ENCODE measurements at regions not wholly inside any gene's neighbourhood (a gene's known extent, or its start where the extent isn't known, plus 50 kb on each side); places are given as distances from the start of the nearest gene placed in this dataset.
A peak's percentile ranks its signal among the peaks of the same experiment; 100 is the strongest.

GRCh38 chr6:133697666-133698065 is 191.2 kb upstream of the TCF21 start:
- peak; percentile 74 for DNase-seq

- DNase-seq = no peak
Measured at GRCh38 chr6:133698272-133698671, 190.6 kb upstream of the TCF21 start.

- DNase-seq = peak; percentile 27
Measured at GRCh38 chr6:133699741-133700385, 189.1 kb upstream of the TCF21 start.

GRCh38 chr6:133701633-133702331 is 187.1 kb upstream of the TCF21 start:
- DNase-seq = peak; percentile 40

- peak; percentile 57 for DNase-seq
Measured at GRCh38 chr6:133704371-133704770, 184.5 kb upstream of the TCF21 start.

- peak; percentile 92 for DNase-seq
Measured at GRCh38 chr6:133705066-133705465, 183.8 kb upstream of the TCF21 start.

GRCh38 chr6:133705731-133706130 is 183.2 kb upstream of the TCF21 start:
- DNase-seq = peak; percentile 77

GRCh38 chr6:133707456-133707855 is 181.5 kb upstream of the TCF21 start:
- peak; percentile 95 for DNase-seq

GRCh38 chr6:133710826-133711225 is 178.1 kb upstream of the TCF21 start:
- DNase-seq = no peak

- no peak for DNase-seq
Measured at GRCh38 chr6:133715270-133715669, 173.6 kb upstream of the TCF21 start.

GRCh38 chr6:133724726-133725125 is 164.2 kb upstream of the TCF21 start:
- peak; percentile 82 for DNase-seq

GRCh38 chr6:133726188-133726587 is 162.7 kb upstream of the TCF21 start:
- no peak for DNase-seq

- DNase-seq = peak; percentile 28
Measured at GRCh38 chr6:133730881-133731280, 158.0 kb upstream of the TCF21 start.

GRCh38 chr6:133740218-133740617 is 148.7 kb upstream of the TCF21 start:
- DNase-seq = no peak

GRCh38 chr6:133740816-133741215 is 148.1 kb upstream of the TCF21 start:
- DNase-seq = no peak

- DNase-seq = peak; percentile 14
Measured at GRCh38 chr6:133741375-133741861, 147.5 kb upstream of the TCF21 start.

GRCh38 chr6:133743621-133744020 is 145.3 kb upstream of the TCF21 start:
- no peak for DNase-seq

- no peak for DNase-seq
Measured at GRCh38 chr6:133746417-133746770, 142.5 kb upstream of the TCF21 start.

GRCh38 chr6:133748628-133749027 is 140.3 kb upstream of the TCF21 start:
- DNase-seq = no peak

- DNase-seq = no peak
Measured at GRCh38 chr6:133749427-133749826, 139.5 kb upstream of the TCF21 start.

- DNase-seq = no peak
Measured at GRCh38 chr6:133752129-133752528, 136.8 kb upstream of the TCF21 start.

- no peak for DNase-seq
Measured at GRCh38 chr6:133753756-133754155, 135.2 kb upstream of the TCF21 start.

GRCh38 chr6:133754298-133754697 is 134.6 kb upstream of the TCF21 start:
- no peak for DNase-seq

GRCh38 chr6:133756078-133756695 is 132.7 kb upstream of the TCF21 start:
- peak; percentile 83 for DNase-seq

Measured in fibroblast of upper back skin (primary cell).